Cerebellar nuclear complex (tissue), 1 donor: ENCODE measurements at regions not wholly inside any gene's neighbourhood (a gene's known extent, or its start where the extent isn't known, plus 50 kb on each side); places are given as distances from the start of the nearest gene placed in this dataset.
A peak's percentile ranks its signal among the peaks of the same experiment; 100 is the strongest.

Experiments used
- DNase-seq, 2 experiments: peaks; one replicate each; lab custom pipeline; 2025; lab: John Stamatoyannopoulos, UW

GRCh38 chr11:70650075-70650909, 252.0 kb downstream of the CTTN start:
- DNase-seq = no peak

DNA sequence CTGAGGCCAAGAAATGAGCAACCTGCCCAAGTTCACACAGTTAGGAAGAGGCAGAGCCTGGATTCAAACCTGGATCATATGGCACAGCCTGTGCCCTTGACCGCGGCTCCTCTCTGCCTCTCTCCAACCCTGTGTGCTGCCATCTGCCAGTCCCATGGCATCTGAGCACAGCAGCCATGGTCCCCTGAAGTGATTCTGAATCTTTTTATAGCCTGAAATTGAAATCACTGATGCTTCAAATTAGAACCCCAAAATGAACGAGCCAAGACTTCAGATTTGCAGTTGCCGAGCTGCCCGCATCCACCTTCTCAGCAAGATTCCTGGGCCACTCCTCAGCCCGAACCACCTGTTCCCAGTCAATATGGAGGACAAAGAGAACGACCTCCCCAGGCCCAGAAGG, 252.7 kb downstream of the CTTN start:
- no peak for DNase-seq

- DNase-seq = no peak
Observed at GRCh38 chr11:70654016-70654415, 255.7 kb downstream of the CTTN start.

DNA sequence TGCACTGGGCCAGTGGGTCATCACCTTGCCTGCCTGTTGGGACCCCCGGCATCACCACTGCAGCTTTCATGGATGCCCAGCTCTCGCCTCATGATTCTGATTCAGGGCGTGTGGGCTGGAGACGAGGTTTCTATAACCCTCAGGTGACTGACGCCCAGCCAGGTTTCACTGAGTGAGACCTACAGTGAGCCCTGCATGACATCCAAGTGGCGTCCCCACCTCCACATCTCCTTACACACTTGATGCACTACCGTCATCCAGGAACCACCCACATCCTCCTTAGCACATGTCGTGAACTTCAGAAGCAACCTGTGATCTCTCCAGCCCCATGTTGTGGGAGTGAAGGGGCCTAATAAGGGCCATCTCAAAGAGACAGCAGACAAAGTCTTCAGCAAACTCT, 257.5 kb downstream of the CTTN start:
- DNase-seq = no peak

DNA sequence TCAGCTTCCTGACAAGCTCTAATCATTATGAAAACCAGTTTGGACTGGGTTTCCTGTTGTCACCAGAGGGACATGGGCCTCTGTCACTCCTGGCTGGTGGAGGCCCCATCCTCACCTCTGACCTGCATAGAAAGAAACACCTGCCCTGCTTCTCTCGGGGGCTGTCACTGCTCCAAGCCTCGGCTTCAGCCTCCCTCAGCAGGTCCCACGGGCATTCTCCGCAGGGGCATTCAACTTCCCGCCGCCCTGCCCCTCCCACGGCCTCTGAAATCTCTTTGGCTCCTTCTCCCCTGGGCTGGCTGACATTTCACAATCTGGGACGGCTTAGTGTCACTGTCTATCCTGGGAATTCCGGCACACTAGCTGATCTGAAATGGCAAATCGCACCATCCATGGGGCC, 257.9 kb downstream of the CTTN start:
- DNase-seq = no peak

DNA sequence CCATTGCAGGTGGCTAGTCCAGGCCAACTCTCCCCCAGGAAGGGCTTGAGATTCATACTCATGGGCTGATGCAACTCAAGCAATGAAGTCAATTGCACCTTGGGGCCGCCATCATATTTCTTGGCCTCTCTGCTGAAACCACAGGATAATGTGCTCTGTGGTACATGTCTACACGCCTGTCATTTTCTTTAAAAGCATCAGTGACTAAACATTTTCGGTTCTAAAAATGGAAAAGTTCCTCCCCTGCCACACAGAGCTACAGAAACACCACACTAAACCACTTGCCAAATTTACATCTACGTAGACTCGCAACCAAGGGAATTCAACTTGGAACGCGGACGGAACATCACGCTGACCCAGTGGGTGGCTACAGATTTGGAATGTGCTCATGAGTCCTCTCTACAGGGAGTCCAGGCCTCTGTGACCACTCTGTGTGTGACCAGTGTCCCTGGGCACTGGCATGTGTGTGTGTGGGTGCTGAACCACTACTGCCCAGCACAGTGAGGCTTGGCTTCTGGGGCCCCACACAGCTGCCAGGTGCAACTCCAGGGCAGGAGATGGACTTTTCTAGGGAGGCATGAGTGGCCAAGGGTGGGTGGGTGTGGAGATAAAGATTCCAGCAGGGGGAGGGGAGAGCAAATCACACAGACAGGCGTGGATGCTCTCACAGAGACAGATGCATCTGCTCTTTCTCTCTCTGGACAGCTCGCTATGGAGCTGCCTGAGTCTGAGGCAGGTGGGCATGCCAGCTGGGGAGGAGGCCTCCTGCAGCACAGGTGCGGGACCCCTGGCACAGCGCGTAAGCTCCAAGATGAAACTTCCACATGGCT, 261.9 kb downstream of the CTTN start:
- DNase-seq = no peak

DNA sequence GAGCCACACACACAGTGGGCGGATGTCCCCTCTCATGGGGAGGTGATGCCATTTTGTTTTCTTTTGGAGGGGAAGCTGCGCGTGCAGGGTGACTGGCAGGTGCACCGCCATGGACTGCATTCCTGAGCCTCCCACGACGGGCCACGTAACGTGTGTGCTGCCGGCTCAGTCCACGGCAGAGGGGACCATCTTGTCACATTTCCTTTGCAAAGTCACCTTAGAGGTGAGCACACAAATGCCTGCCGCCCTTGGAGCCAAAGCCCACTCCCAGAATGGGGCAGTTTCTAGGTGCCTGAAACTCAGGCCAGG, 262.5 kb downstream of the CTTN start:
- DNase-seq = no peak

DNA sequence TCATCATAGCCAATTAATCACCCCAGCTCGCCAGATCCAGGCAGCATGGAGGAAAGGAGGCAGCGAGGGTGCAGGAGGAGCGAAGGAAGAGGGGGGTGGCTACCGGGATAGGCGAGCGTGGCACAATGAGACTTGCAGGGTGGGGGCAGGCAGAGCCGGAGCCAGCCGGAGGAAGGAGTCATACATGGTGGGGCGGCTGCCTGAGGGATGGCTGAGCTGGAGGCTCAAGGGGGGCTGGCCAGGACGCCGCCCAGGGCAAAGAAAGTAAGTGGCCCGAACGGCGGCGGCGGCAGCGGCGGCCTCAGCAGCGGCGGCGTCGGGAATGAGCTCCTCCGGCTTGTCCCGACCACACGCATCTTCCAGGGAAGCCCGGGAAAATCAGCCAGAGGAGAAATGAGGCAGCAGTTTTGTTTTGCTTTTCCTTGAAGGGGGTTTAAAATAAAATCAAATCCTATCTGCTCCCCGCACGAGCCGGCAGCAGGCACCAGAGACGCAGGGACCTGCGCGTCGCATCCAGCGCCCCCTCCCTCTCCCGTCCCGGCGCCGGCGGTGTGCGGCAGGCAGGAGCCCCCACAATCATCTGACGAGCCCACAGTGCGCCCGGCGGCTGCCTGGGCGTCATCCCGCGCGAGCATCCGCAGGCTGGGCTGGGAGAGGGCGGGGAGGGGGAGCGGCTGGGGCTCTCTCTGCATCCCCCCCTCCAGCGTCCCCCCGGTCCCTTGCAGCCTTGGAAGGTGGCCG, 263.6 kb downstream of the CTTN start:
- DNase-seq = no peak

DNA sequence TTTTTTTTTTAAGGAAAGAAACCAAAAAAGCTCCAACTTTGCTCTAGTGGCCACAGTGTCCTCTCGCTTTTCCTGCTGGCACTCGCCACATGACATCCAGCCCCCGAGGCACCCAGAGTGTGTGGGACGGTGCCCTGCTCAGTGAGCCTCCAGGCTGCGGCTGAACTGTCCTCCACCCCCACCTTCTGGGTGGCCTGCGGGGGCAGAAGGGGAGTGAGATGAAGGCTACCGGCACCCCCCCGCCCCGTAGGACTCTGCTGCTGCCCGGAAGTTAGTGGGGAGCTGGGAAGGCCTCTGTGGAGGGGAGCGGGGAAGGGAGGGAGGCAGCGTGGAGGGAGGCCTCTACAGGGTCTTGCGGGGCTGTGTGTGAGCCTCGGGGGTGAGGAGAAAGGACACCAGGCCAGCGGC, 264.4 kb downstream of the CTTN start:
- DNase-seq = no peak

DNA sequence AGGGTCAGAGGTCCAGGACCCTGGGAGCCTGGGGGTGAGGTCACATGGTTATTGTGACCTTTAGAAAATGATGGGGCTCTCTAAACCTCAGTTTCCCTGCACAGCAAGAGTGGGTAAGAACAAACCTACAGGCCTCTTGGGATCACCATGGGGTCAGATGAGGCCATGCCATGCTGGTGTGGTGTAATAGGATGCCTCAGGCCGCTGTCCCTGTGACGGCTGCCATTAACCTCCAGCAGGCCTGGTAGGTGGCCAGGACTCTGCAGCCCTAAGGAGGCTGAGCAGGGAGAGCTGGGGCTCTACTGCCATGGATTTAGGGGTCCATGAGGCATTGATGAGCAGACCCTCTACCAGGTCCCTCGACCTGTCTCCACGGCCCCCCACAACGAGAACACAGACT, 265.5 kb downstream of the CTTN start:
- DNase-seq = no peak

- DNase-seq = no peak
Observed at GRCh38 chr11:70666311-70666710, 268.0 kb downstream of the CTTN start.

GRCh38 chr11:70667767-70668166, 269.4 kb downstream of the CTTN start:
- no peak for DNase-seq

- DNase-seq = no peak
Observed at GRCh38 chr11:70668204-70669202, 270.2 kb downstream of the CTTN start.

DNA sequence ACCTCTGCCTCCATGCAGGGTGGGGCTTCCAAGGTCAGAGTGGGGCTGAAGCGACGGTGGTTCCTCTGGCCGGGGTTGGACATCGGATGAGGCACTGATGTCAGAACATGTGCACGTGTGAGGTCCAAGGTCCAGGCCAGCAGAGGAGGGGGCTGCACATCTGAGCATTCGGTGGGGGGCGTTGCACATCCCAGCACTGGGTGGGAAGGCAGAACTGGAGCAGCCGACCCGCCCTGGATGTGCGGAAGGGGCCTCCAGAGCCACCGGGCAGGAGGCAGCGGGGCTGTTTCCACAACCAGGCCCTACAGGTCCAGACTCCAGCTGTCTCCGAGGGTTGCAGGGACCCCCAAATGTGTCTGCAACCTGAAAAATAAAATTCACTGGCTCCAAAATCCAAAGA, 271.0 kb downstream of the CTTN start:
- DNase-seq = no peak

DNA sequence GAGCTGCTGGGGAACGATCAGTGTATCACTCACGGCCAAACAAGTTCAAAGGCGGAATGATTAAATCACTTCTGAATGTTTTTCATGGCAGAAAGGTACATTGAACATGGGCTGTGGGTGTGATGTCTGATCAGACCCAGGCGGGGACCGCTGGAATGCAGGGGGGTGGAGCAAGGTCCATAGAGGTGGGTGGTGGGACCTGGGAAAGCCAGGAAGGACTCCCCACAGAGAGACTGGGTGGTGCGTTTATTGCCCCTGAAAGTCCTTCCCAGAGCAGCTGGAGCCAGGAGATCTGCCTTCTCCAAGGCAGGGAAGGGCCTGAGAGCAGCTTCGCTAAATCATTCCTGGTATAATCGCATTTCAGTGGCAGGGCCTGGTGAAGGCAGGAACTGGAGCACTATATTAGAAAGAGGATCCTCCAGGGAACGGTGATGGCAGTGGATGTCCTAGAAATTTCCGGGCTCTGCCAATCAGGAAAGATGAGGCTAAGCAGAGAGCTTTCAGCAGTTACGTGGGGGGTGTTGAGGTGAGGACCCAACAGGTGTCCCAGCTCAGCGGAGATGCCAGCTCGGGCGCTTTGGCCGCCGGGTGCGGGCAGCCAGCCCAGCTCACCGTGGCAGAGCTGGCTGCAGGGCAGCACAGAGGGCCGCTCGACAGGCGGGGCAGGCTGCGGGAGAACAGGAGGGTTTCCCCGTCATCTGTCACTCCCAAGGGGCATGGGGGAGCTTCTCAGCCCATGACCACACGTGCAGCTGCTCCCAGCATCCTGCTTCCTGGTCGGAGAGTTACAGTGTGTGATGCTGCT, 271.7 kb downstream of the CTTN start:
- peak; percentile 9 to 53 for DNase-seq

GRCh38 chr11:70670676-70671034, 272.3 kb downstream of the CTTN start:
- peak in 1 of 2 experiments; percentile 53 for DNase-seq

DNA sequence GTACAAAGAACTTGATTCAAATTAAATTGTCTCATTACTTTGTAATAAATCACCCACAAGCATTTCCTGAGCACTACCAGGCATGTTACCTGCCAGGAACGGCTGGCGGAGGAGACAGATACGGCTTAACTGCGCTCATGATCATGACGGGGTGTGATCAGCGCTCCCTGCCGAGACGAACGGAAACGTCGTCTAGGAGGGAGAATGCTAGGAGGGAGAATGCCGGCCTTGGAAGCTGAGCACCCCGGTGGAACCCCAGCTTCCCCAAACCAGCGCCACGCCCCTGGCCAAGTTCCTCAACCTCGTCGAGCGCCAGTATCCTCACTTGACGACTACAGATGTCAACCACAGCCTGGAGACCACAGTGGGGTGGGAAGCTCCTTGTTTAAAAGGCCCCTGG, 272.8 kb downstream of the CTTN start:
- DNase-seq = no peak

DNA sequence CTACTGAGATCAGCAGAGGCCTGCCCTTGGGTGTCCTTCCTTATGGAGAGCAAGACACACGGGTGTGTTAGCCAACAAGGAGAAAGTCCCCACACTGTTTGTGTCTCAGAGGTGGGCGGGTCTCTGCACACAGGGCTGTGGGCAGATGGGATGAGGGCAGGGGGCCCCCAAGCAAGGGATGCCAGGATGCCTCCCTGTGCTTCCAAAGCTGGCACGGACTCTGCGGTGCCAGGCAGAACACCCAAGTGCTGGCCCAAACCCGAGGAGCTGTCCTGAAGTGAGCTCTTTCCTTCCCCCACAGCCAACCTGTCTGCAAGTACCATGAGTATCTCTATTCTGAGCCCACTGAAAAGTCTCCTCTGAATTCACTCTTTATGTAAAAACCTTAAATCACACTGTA, 273.3 kb downstream of the CTTN start:
- no peak for DNase-seq

DNA sequence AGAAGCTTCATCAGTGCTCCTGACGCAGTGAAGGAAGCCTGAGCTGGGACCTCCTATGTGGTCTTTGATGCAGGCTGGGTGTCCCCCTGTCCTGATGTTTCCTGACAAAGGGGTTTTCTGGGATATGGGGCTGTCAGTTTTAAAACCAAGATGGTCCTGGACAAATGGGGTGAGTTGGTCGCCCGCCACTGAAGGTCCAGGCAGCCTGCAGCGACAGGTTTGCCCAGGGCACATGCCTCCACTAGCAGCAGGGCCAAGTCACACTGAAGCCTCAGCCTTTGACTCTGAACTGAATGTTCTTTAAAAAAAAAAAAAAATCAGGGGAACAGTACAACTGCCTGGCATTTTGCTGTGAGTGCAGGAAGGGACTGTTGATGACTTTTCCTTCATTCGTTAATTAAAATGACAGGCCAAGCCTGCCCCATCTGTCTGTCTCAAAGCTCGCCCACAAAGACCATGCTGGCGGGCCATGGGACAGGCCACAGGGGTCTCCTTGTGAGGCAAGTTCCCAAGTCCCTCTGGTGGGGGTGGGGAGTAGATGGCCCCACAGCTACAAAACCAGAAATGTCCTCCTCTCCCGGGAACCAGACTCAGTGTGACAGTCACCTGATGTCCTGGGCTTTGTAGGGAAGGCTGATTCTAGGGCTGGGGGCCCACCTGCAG, 274.8 kb downstream of the CTTN start:
- no peak for DNase-seq

GRCh38 chr11:70674605-70675004, 276.3 kb downstream of the CTTN start:
- no peak for DNase-seq
